ENCODE measurements at regions not wholly inside any gene's neighbourhood (a gene's known extent, or its start where the extent isn't known, plus 50 kb on each side); places are given as distances from the start of the nearest gene placed in this dataset.

DNA sequence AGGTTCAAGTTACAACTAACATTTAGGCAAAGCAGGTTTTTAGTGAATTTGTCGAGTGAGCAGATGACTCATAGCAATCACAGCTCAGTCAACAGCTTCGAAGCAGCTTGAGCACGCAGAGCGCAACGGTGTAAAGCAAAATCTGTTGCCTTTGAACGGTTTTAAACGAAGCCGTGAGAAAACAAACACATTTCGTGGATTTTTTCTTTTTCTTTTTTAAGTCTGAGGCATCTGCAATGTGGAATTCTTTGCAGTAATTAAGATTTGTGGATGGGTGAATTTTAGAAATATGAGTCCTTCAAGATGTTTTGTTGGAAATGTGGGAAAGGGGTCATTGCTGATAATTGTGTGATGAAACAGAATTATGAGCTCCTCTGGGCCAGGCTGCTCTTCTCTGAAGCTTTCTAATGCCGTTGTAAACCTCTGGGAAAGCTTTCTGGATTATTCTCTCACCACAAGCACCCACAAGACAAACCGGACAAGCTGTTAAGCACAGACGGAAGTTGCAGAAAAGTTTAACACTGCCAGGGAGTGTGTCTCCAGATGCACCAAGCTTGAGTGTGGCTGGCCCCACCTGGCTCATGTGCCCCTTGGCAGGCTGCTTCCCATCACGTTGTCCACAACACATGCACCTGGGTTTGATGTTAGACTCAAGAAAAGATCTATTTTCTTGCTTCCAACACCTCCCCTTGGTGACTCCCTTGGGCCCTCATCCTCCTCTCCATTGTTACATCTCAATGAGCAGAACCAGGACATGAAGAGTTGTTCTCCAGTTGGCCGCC lies 224.7 kb downstream of the ACKR3 start:
- H3K4me1 ChIP-seq, result no peaks in the 10 kb centered on the region
- H3K4me3 ChIP-seq, result no peak overlapping the region
- no peaks in the 10 kb centered on the region for H3K27me3 ChIP-seq
- TF ChIP-seq, protein P1, sequence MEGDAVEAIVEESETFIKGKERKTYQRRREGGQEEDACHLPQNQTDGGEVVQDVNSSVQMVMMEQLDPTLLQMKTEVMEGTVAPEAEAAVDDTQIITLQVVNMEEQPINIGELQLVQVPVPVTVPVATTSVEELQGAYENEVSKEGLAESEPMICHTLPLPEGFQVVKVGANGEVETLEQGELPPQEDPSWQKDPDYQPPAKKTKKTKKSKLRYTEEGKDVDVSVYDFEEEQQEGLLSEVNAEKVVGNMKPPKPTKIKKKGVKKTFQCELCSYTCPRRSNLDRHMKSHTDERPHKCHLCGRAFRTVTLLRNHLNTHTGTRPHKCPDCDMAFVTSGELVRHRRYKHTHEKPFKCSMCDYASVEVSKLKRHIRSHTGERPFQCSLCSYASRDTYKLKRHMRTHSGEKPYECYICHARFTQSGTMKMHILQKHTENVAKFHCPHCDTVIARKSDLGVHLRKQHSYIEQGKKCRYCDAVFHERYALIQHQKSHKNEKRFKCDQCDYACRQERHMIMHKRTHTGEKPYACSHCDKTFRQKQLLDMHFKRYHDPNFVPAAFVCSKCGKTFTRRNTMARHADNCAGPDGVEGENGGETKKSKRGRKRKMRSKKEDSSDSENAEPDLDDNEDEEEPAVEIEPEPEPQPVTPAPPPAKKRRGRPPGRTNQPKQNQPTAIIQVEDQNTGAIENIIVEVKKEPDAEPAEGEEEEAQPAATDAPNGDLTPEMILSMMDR (IDR thresholded peaks at IDR 0.05), result no peak
- no peaks in the 10 kb centered on the region for H3K9me3 ChIP-seq
- no peak overlapping the region for H3K27ac ChIP-seq
- DNase-seq (ENCODE audit: low spot score), result no peak
- no peaks in the 10 kb centered on the region for H3K36me3 ChIP-seq

DNA sequence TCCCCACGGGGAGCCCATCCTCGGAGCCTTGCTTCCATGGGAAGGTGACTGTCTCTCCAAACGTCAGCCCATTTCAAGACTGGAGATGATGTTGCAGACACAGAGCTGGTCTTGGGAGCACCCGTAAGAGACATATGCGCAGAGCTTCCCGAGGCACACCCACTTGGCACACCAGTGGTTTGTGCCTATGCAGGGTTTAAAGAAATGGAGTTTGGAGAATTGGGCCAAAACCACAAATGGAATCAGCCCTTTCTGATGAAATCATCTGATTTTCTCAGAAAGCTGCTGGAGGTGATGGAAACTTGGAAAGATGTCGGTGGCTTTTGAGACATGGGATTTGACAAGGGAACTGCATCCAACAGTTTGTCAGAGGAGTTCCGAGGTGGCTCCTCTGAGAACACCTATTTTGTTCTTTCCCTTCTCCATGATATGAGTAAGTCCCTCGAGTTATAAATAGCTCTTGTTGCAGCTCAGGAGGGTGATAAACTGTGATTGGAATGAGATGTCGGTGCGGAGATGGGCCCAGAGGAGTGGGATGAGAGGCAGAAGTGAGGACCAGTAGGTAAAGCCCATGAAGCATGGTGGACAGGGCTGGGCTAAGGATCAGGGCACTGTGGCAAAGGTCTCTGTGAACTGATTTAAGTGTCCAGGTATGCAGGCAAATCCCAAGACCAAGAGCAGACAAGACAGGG lies 225.7 kb downstream of the ACKR3 start:
- TF ChIP-seq, protein P1 (IDR thresholded peaks at IDR 0.05), result no peak
- Histone ChIP-seq H3K4me3 (no peak overlapping the region), H3K27me3 (no peaks in the 10 kb centered on the region)

DNA sequence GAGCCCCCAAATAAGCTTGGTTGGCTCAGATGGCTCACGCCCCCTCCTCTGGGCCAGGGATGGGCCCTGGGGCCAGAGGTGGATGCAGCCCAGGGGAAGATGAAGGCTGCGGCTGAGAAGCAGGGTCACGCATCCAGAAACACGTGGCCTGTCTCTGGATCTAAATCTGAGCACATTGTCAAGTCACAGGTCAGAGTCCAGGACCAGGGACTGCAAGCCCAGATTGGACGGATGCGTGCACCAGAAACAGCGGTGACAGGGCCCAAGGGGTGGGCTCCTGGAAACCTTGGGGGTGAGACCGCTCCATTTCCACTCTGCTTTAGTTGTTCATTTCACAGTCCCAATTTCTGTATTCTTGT lies 226.2 kb downstream of the ACKR3 start:
- H3K4me3 ChIP-seq, result no peak overlapping the region
- TF ChIP-seq, protein P1 (IDR thresholded peaks at IDR 0.05), result no peak
- no peaks in the 10 kb centered on the region for H3K9me3 ChIP-seq

More for the DNA sequence above, 225.7 kb downstream of the ACKR3 start:
- Histone ChIP-seq H3K4me1 (no peaks in the 10 kb centered on the region), H3K27ac (no peak overlapping the region), H3K36me3 (no peaks in the 10 kb centered on the region), H3K9me3 (no peaks in the 10 kb centered on the region)
- no peak for DNase-seq (ENCODE audit: low spot score)

DNA sequence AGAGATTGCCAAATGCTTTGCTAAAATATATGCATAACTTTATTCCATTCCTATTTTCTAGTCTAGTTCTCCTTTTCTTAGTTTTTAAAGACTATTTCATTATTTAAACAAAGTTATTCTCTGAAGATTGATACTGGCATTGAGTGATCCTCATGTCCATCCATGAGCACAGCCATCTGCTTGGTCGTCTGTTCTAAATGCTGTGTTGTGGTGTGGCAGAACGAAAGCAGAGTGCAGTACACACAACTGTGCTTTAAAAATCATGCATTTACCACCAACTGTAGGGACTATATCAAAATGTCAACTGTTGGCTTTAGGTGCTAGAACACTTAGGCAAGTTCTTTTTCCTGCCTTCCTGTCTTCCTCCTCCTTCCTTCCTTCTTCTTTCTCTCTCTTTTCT lies 226.6 kb downstream of the ACKR3 start:
- Histone ChIP-seq H3K36me3 (no peaks in the 10 kb centered on the region), H3K4me3 (no peak overlapping the region), H3K27me3 (no peaks in the 10 kb centered on the region), H3K4me1 (no peaks in the 10 kb centered on the region), H3K27ac (no peak overlapping the region), H3K9me3 (no peaks in the 10 kb centered on the region)
- TF ChIP-seq, protein P1 (IDR thresholded peaks at IDR 0.05), result no peak
- no peak for DNase-seq (ENCODE audit: low spot score)

More for the DNA sequence above, 226.2 kb downstream of the ACKR3 start:
- Histone ChIP-seq H3K36me3 (no peaks in the 10 kb centered on the region), H3K4me1 (no peaks in the 10 kb centered on the region), H3K27ac (no peak overlapping the region), H3K27me3 (no peaks in the 10 kb centered on the region)
- DNase-seq (ENCODE audit: low spot score), result no peak

DNA sequence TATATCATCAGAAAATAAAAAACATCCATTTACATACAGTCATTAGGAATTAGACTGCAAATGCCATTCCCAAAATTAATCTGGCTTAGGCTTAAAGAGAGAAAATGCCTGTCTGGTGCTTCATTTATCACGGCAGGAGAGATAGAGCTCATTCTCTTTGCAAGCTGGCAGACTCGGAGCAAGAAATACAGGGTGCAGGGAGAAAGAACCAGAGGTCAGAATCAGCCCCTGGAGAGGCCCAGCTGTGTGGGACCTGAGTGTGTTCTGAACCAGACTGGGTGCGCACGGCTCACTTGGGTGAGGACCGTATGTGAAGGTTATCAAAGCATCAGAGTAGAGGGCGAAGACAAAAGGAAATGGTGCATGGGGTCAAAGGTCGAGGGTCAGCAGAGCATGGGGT lies 227.8 kb downstream of the ACKR3 start:
- H3K9me3 ChIP-seq, result no peaks in the 10 kb centered on the region
- no peak overlapping the region for H3K4me3 ChIP-seq
- no peaks in the 10 kb centered on the region for H3K36me3 ChIP-seq
- TF ChIP-seq, protein P1 (IDR thresholded peaks at IDR 0.05), result no peak
- no peaks in the 10 kb centered on the region for H3K4me1 ChIP-seq
- no peak for DNase-seq (ENCODE audit: low spot score)
- no peak overlapping the region for H3K27ac ChIP-seq
- no peaks in the 10 kb centered on the region for H3K27me3 ChIP-seq
